HEK293 (cell line): ENCODE measurements at regions not wholly inside any gene's neighbourhood (a gene's known extent, or its start where the extent isn't known, plus 50 kb on each side); places are given as distances from the start of the nearest gene placed in this dataset.

Experiments
- CTCF ChIA-PET: fragments of 350-600 bp; formaldehyde crosslinking; extraction: SDS; loops from one replicate; lab custom pipeline; 2021; ENCODE audit warnings: antibody characterized with exemption; lab: Yijun Ruan, JAX
- POLR2A ChIA-PET: fragments of 300-600 bp; formaldehyde crosslinking; extraction: SDS; loops from one replicate; lab custom pipeline; 2020; ENCODE audit warnings: antibody characterized with exemption, inconsistent platforms; lab: Yijun Ruan, JAX
- H3K27ac ChIP-seq: fragments of 200-500 bp; sonication (Bioruptor generic); 2 replicates; pipeline ENCODE4 v1.5.1; 2014; ENCODE audit warnings: low read depth, low read length, control low read depth, inconsistent platforms; ENCODE audit errors: extremely low read depth
- H3K36me3 ChIP-seq, 2 experiments: fragments of 200-500 bp in 1 of 2; sonication (Bioruptor generic) in 1 of 2; 1 replicate in 1 of 2; 2 replicates in 1 of 2; pipeline ENCODE4 v1.5.1; 2014 to 2017; ENCODE audit warnings: inconsistent platforms in 2 of 2, low read length in 2 of 2; ENCODE audit not compliant: control insufficient read depth in 2 of 2, insufficient read depth in 1 of 2
- H3K4me1 ChIP-seq: fragments of 200-500 bp; sonication (Bioruptor generic); 2 replicates; pipeline ENCODE4 v1.5.1; 2014; ENCODE audit warnings: mild to moderate bottlenecking, low read length, inconsistent platforms; ENCODE audit not compliant: control insufficient read depth, insufficient read depth
- H3K4me3 ChIP-seq: 2 replicates; pipeline ENCODE4 v1.5.1; 2011; ENCODE audit warnings: low read depth, mild to moderate bottlenecking, control low read depth, low read length, moderate library complexity
- H3K9me3 ChIP-seq: fragments of 200-500 bp; sonication (Bioruptor generic); 2 replicates; pipeline ENCODE4 v1.5.1; 2014; ENCODE audit warnings: low read depth, low read length, inconsistent platforms; ENCODE audit not compliant: control insufficient read depth, insufficient read depth
- BCL11A ChIP-seq: fragments of 450-650 bp; formaldehyde crosslinking; IDR thresholded peaks from 2 replicates; pipeline ENCODE4 v1.5.1; 2016; ENCODE audit warnings: low read depth, missing biosample characterization, missing genetic modification characterization
- GLI4 ChIP-seq: fragments of 450-650 bp; formaldehyde crosslinking; IDR thresholded peaks from 2 replicates; pipeline ENCODE4 v1.5.1; 2016; ENCODE audit warnings: missing biosample characterization, missing genetic modification characterization
- MZF1 ChIP-seq: fragments of 450-650 bp; formaldehyde crosslinking; IDR thresholded peaks from 2 replicates; pipeline ENCODE4 v1.5.1; 2017; ENCODE audit warnings: missing biosample characterization, missing genetic modification characterization, borderline replicate concordance
- PRDM10 ChIP-seq: fragments of 450-650 bp; formaldehyde crosslinking; IDR thresholded peaks from 2 replicates; pipeline ENCODE4 v1.5.1; 2016; ENCODE audit warnings: missing biosample characterization, missing genetic modification characterization
- WT1 ChIP-seq: fragments of 450-650 bp; formaldehyde crosslinking; IDR thresholded peaks from 2 replicates; pipeline ENCODE4 v1.5.1; 2016; ENCODE audit warnings: missing biosample characterization, missing genetic modification characterization
- YY2 ChIP-seq: fragments of 450-650 bp; formaldehyde crosslinking; IDR thresholded peaks from 2 replicates; pipeline ENCODE4 v1.5.1; 2016; ENCODE audit warnings: missing biosample characterization, missing genetic modification characterization
- ZBTB44 ChIP-seq: fragments of 450-650 bp; IDR thresholded peaks from 2 replicates; pipeline ENCODE4 v1.5.1; 2018; ENCODE audit warnings: missing biosample characterization, mild to moderate bottlenecking, missing genetic modification characterization
- ZNF114 ChIP-seq: fragments of 450-650 bp; formaldehyde crosslinking; IDR thresholded peaks from 2 replicates; pipeline ENCODE4 v1.5.0; 2017; ENCODE audit warnings: missing biosample characterization, missing genetic modification characterization
- ZNF157 ChIP-seq: fragments of 450-650 bp; formaldehyde crosslinking; IDR thresholded peaks from 2 replicates; pipeline ENCODE4 v1.5.1; 2016; ENCODE audit warnings: missing biosample characterization, missing genetic modification characterization
- ZNF19 ChIP-seq: fragments of 450-650 bp; formaldehyde crosslinking; IDR thresholded peaks from 2 replicates; pipeline ENCODE4; 2016; ENCODE audit warnings: missing biosample characterization, missing genetic modification characterization, low read depth
- ZNF26 ChIP-seq: fragments of 450-650 bp; formaldehyde crosslinking; IDR thresholded peaks from 2 replicates; pipeline ENCODE4 v1.5.1; 2016; ENCODE audit warnings: missing biosample characterization, missing genetic modification characterization
- ZNF398 ChIP-seq: fragments of 450-650 bp; formaldehyde crosslinking; IDR thresholded peaks from 2 replicates; pipeline ENCODE4 v1.5.1; 2017; ENCODE audit warnings: missing biosample characterization, missing genetic modification characterization
- ZNF560 ChIP-seq: fragments of 450-650 bp; formaldehyde crosslinking; IDR thresholded peaks from 2 replicates; pipeline ENCODE4 v1.5.1; 2017; ENCODE audit warnings: missing biosample characterization, missing genetic modification characterization, borderline replicate concordance
- ZNF645 ChIP-seq: fragments of 450-650 bp; formaldehyde crosslinking; IDR thresholded peaks from 2 replicates; pipeline ENCODE4; 2016; ENCODE audit warnings: missing biosample characterization, missing genetic modification characterization
- ZNF664 ChIP-seq: fragments of 450-650 bp; formaldehyde crosslinking; IDR thresholded peaks from 2 replicates; pipeline ENCODE4 v1.5.1; 2016; ENCODE audit warnings: missing biosample characterization, missing genetic modification characterization
- ZNF692 ChIP-seq: fragments of 450-650 bp; formaldehyde crosslinking; IDR thresholded peaks from 2 replicates; pipeline ENCODE4 v1.5.1; 2016; ENCODE audit warnings: missing biosample characterization, missing genetic modification characterization
- ZNF785 ChIP-seq: fragments of 450-650 bp; formaldehyde crosslinking; IDR thresholded peaks from 2 replicates; pipeline ENCODE4 v1.5.1; 2016; ENCODE audit warnings: missing biosample characterization, missing genetic modification characterization
- ZNF830 ChIP-seq: fragments of 450-650 bp; IDR thresholded peaks from 2 replicates; pipeline ENCODE4 v1.5.0; 2018; ENCODE audit warnings: missing biosample characterization, missing genetic modification characterization, low read depth, mild to moderate bottlenecking, moderate library complexity
- ZNF843 ChIP-seq: fragments of 450-650 bp; formaldehyde crosslinking; IDR thresholded peaks from 2 replicates; pipeline ENCODE4 v1.5.1; 2016; ENCODE audit warnings: missing biosample characterization, missing genetic modification characterization
- ZSCAN16 ChIP-seq: fragments of 450-650 bp; formaldehyde crosslinking; IDR thresholded peaks from 2 replicates; pipeline ENCODE4 v1.5.1; 2016; ENCODE audit warnings: missing biosample characterization, missing genetic modification characterization

GRCh38 chr16:55152875-55153390 is 171.1 kb upstream of the IRX6 start:
- Histone ChIP-seq H3K36me3 (no peaks in the 10 kb centered on the region), H3K9me3 (no peaks in the 10 kb centered on the region), H3K27ac (no peak overlapping the region), H3K4me1 (no peaks in the 10 kb centered on the region), H3K4me3 (no peak overlapping the region)
- TF ChIP-seq ZNF830 (tag by site-specific recombination) (no peak), PRDM10 (tag by site-specific recombination) (peak; percentile 91)
- POLR2A ChIA-PET: no interaction called here
- CTCF ChIA-PET: no interaction called here

- POLR2A ChIA-PET: no interaction called here
- Histone ChIP-seq H3K27ac (no peak overlapping the region), H3K36me3 (no peaks in the 10 kb centered on the region)
- no peak for TF ChIP-seq ZNF114 (tag by site-specific recombination)
- TF ChIP-seq ZNF26 (tag by site-specific recombination): no peak
- no peak for TF ChIP-seq WT1 (tag by site-specific recombination)
- no peak for TF ChIP-seq ZNF692 (tag by site-specific recombination)
- no peak for TF ChIP-seq ZNF645 (tag by site-specific recombination)
- no peak for TF ChIP-seq BCL11A (tag by site-specific recombination)
- TF ChIP-seq ZNF19 (tag by site-specific recombination): no peak
- no peak for TF ChIP-seq YY2 (tag by site-specific recombination)
- no peak for TF ChIP-seq GLI4 (tag by site-specific recombination)
- TF ChIP-seq ZSCAN16 (tag by site-specific recombination): no peak
- no peak for TF ChIP-seq ZNF560 (tag by site-specific recombination)
- TF ChIP-seq ZBTB44: no peak
- TF ChIP-seq ZNF785 (tag by site-specific recombination): no peak
- no peak for TF ChIP-seq MZF1 (tag by site-specific recombination)
- no peak for TF ChIP-seq ZNF843 (tag by site-specific recombination)
- no peak for TF ChIP-seq ZNF664 (tag by site-specific recombination)
- TF ChIP-seq ZNF157 (tag by site-specific recombination): no peak
- no peak for TF ChIP-seq ZNF398 (tag by site-specific recombination)
- TF ChIP-seq, all 188 proteins: peak for 0
- Histone ChIP-seq H3K4me1 (no peaks in the 10 kb centered on the region), H3K4me3 (no peak overlapping the region), H3K9me3 (no peaks in the 10 kb centered on the region)
- CTCF ChIA-PET: interaction anchor here (1.3 kb wide), 1 partner anchor 119 kb away, joined by 4 read pairs; no protein-coding TSS in a partner anchor
Observed at GRCh38 chr16:55154262-55154661, 169.7 kb upstream of the IRX6 start.
